GM21529 (cell line): ENCODE measurements at regions not wholly inside any gene's neighbourhood (a gene's known extent, or its start where the extent isn't known, plus 50 kb on each side); places are given as distances from the start of the nearest gene placed in this dataset.
"Not testable (repeated sequence)": the region's sequence is repeated elsewhere in the genome, so short reads cannot be mapped to it uniquely, and the experiment has no call there.

Source experiments
- ATAC-seq: cut with Tn5 transposase; IDR thresholded peaks from one replicate; pipeline ENCODE4 v1.9.1; 2021; ENCODE audit not compliant: unreplicated experiment

- ATAC-seq, result no peak
Observed at GRCh38 chrX:115400960-115401359, 111.4 kb downstream of the LUZP4 start.

GRCh38 chrX:115402299-115402698, 112.8 kb downstream of the LUZP4 start:
- ATAC-seq, result no peak

- no peak for ATAC-seq
Observed at GRCh38 chrX:115408771-115409400, 119.4 kb downstream of the LUZP4 start.

- no peak for ATAC-seq
Observed at GRCh38 chrX:115409551-115409950, 120.0 kb downstream of the LUZP4 start.

- no peak for ATAC-seq
Observed at GRCh38 chrX:115410731-115411428, 121.4 kb downstream of the LUZP4 start.

- ATAC-seq, result no peak
Observed at GRCh38 chrX:115413246-115413878, 123.8 kb downstream of the LUZP4 start.

- ATAC-seq, result no peak
Observed at GRCh38 chrX:115419069-115419468, 129.6 kb downstream of the LUZP4 start.

GRCh38 chrX:115423086-115423485, 133.6 kb downstream of the LUZP4 start:
- ATAC-seq, result no peak

- ATAC-seq, result no peak
Observed at GRCh38 chrX:115425359-115425758, 135.6 kb upstream of the PLS3 start.

- ATAC-seq, result no peak
Observed at GRCh38 chrX:115427861-115428410, 133.0 kb upstream of the PLS3 start.

GRCh38 chrX:115434834-115435233, 126.1 kb upstream of the PLS3 start:
- ATAC-seq, result not testable (repeated sequence)

- no peak for ATAC-seq
Observed at GRCh38 chrX:115437841-115438595, 123.0 kb upstream of the PLS3 start.

GRCh38 chrX:115448146-115448545, 112.8 kb upstream of the PLS3 start:
- no peak for ATAC-seq

- no peak for ATAC-seq
Observed at GRCh38 chrX:115449742-115450141, 111.2 kb upstream of the PLS3 start.

GRCh38 chrX:115452251-115452650, 108.7 kb upstream of the PLS3 start:
- ATAC-seq, result no peak

- ATAC-seq, result no peak
Observed at GRCh38 chrX:115459883-115460880, 100.8 kb upstream of the PLS3 start.

- ATAC-seq, result no peak
Observed at GRCh38 chrX:115462406-115462805, 98.6 kb upstream of the PLS3 start.

- ATAC-seq, result no peak
Observed at GRCh38 chrX:115467961-115468360, 93.0 kb upstream of the PLS3 start.

GRCh38 chrX:115472131-115472530, 88.8 kb upstream of the PLS3 start:
- no peak for ATAC-seq

- no peak for ATAC-seq
Observed at GRCh38 chrX:115486510-115486909, 74.5 kb upstream of the PLS3 start.
